ENCODE measurements at regions not wholly inside any gene's neighbourhood (a gene's known extent, or its start where the extent isn't known, plus 50 kb on each side); places are given as distances from the start of the nearest gene placed in this dataset.
"Not testable (repeated sequence)": the region's sequence is repeated elsewhere in the genome, so short reads cannot be mapped to it uniquely, and the experiment has no call there.

DNA sequence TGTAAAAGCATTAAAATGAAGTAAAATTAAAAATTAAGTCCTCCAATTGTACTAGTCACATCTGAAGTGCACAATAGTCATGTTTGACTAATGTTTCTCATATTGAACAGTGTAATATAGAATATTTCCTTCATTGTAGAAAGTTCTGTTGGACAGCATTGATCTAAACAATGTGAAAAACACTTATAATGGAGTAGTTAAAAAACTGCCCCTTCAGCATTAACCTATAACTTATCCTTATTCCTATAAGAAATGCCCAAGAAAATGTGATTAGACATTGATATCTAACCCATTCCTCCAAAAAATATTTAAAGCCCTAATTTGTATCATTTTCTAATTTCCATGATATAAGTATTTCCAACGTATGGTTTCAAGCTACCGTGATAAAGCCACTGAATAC is 210.7 kb downstream of the RASSF9 start:
- no peak overlapping the region for H3K27ac ChIP-seq (ENCODE audit: low read length)

DNA sequence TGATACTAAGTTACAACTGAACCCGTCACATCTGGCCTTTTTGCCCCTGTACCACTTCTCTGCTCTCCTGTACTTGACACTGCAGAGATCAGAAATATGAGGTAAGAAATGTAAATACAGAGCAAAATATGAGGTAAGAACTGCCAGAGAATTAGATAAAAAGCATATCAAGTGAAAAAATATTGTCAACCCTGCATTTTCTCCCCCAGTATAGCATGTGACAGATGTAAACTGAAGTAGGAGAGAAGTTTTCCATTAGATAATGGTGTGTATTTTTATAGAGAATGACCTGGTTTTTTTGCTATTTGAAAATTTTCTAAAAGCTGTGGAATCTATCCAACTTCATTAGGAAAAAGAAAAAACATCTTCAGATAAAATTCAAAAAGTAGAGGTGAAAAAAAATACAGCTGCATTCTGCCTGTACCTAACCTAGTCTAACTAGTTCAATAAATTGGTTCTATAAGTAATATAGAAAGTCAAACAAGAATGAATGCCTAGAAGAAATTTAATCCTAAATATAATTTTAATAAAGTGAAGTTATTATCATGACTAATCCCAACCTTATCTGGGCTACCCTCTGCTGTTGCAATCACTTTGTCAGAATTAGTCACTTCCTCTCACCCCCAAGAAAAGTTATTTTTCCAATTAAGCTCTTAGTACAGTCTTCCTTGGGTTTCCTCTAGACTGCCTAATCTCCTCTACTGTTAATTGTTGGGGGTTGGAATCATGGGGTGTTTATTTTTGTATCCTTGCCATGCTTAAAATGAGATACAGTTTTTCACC is 210.0 kb downstream of the RASSF9 start:
- Histone ChIP-seq H3K36me3 (ENCODE audit: insufficient read depth, low read depth, low read length) (no peaks in the 10 kb centered on the region), H3K4me3 (ENCODE audit: low read length) (no peak overlapping the region), H3K27ac (ENCODE audit: low read length) (no peak overlapping the region), H3K9ac (ENCODE audit: low read depth, low read length) (no peak overlapping the region), H3K27me3 (ENCODE audit: insufficient read depth, low read length) (no peaks in the 10 kb centered on the region), H3K4me1 (ENCODE audit: insufficient read depth, low read length) (no peaks in the 10 kb centered on the region), H3K9me3 (ENCODE audit: insufficient read depth, low read depth, low read length) (no peaks in the 10 kb centered on the region)

More for the DNA sequence above, 210.7 kb downstream of the RASSF9 start:
- no peak overlapping the region for H3K4me3 ChIP-seq (ENCODE audit: low read length)
- H3K4me1 ChIP-seq (ENCODE audit: insufficient read depth, low read length) = no peaks in the 10 kb centered on the region
- no peaks in the 10 kb centered on the region for H3K9me3 ChIP-seq (ENCODE audit: insufficient read depth, low read depth, low read length)
- no peaks in the 10 kb centered on the region for H3K27me3 ChIP-seq (ENCODE audit: insufficient read depth, low read length)
- no peak overlapping the region for H3K9ac ChIP-seq (ENCODE audit: low read depth, low read length)
- H3K36me3 ChIP-seq (ENCODE audit: insufficient read depth, low read depth, low read length) = no peaks in the 10 kb centered on the region

DNA sequence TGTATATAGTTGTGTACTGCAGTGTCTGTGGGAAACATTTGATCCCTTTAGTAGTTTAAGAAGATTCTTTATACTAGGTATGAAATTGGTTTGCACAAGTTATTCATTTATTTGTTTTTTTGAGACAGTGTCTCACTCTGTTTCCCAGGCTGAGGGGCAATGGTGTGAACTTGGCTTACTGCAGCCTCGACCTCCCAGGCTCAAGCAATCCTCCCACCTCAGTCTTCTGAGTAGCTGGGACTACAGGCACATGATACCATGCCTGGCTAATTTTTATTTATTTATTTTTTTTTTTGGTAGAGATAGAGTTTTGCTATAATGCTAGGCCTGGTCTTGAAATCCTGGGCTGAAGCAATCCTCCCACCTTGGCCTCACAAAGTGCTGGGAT is 209.4 kb downstream of the RASSF9 start:
- Histone ChIP-seq H3K4me3 (ENCODE audit: low read length) (no peak overlapping the region), H3K27ac (ENCODE audit: low read length) (no peak overlapping the region)

DNA sequence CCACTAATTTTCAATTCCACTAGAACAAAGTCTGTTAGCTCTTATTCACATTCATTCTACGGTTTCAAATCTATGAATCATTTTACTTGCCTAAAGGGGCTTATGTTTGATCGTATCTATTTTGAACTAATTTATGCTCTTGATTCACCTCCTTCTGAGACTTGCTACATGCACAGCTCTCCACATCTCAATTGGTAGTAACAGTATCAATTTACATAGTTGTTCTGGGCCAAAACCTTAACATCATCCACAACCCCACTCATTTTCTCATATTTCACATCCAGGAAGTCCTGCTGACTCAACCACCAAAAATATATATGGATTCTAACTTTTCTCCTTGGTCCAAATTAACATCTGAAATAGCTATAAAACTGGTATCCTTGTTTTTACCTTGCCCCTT is 208.6 kb downstream of the RASSF9 start:
- no peaks in the 10 kb centered on the region for H3K27me3 ChIP-seq (ENCODE audit: insufficient read depth, low read length)
- H3K36me3 ChIP-seq (ENCODE audit: insufficient read depth, low read depth, low read length) = no peaks in the 10 kb centered on the region
- H3K9me3 ChIP-seq (ENCODE audit: insufficient read depth, low read depth, low read length) = no peaks in the 10 kb centered on the region
- H3K27ac ChIP-seq (ENCODE audit: low read length) = no peak overlapping the region
- no peaks in the 10 kb centered on the region for H3K4me1 ChIP-seq (ENCODE audit: insufficient read depth, low read length)
- H3K4me3 ChIP-seq (ENCODE audit: low read length) = no peak overlapping the region
- no peak overlapping the region for H3K9ac ChIP-seq (ENCODE audit: low read depth, low read length)

More for the DNA sequence above, 209.4 kb downstream of the RASSF9 start:
- Histone ChIP-seq H3K4me1 (ENCODE audit: insufficient read depth, low read length) (no peaks in the 10 kb centered on the region), H3K9ac (ENCODE audit: low read depth, low read length) (no peak overlapping the region), H3K36me3 (ENCODE audit: insufficient read depth, low read depth, low read length) (no peaks in the 10 kb centered on the region), H3K27me3 (ENCODE audit: insufficient read depth, low read length) (no peaks in the 10 kb centered on the region), H3K9me3 (ENCODE audit: insufficient read depth, low read depth, low read length) (no peaks in the 10 kb centered on the region)

DNA sequence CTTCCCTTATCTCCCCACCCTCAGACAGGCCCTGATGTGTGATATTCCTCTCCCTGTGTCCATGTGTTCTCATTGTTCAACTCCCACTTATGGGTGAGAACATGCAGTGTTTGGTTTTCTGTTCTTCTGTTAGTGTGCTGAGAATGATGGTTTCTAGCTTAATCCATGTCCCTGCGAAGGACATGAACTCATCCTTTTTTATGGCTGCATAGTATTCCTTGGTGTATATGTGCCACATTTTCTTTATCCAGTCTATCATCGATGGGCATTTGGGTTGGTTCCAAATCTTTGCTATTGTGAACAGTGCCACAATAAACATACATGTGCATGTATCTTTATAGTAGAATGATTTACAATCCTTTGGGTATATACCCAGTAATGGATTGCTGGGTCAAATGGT is 207.6 kb downstream of the RASSF9 start:
- H3K27ac ChIP-seq (ENCODE audit: low read length); H3K27me3 ChIP-seq (ENCODE audit: insufficient read depth, low read length); H3K36me3 ChIP-seq (ENCODE audit: insufficient read depth, low read depth, low read length); H3K9ac ChIP-seq (ENCODE audit: low read depth, low read length); H3K4me3 ChIP-seq (ENCODE audit: low read length); H3K4me1 ChIP-seq (ENCODE audit: insufficient read depth, low read length); H3K9me3 ChIP-seq (ENCODE audit: insufficient read depth, low read depth, low read length): not testable (repeated sequence)

DNA sequence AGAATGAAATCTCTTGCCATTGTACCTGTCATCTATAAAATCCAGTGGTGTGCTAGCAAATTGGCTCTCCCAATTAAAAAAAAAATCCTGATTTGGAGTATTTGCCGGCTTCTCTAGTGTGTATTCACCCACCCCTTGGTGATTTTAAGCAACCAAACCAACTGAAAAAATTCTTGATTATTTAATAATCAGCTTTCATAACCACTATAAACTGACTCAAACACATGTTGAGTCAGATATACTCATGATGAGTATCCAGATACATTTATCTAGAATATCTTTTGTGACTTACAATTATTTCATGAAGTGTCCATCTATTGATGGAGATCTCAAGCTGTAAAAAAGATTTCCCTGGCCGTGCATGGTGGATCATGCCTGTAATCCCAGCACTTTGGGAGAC is 205.4 kb downstream of the RASSF9 start:
- Histone ChIP-seq H3K9me3 (ENCODE audit: insufficient read depth, low read depth, low read length) (no peaks in the 10 kb centered on the region), H3K27me3 (ENCODE audit: insufficient read depth, low read length) (no peaks in the 10 kb centered on the region), H3K4me1 (ENCODE audit: insufficient read depth, low read length) (no peaks in the 10 kb centered on the region), H3K4me3 (ENCODE audit: low read length) (no peak overlapping the region), H3K9ac (ENCODE audit: low read depth, low read length) (no peak overlapping the region), H3K36me3 (ENCODE audit: insufficient read depth, low read depth, low read length) (no peaks in the 10 kb centered on the region), H3K27ac (ENCODE audit: low read length) (no peak overlapping the region)

DNA sequence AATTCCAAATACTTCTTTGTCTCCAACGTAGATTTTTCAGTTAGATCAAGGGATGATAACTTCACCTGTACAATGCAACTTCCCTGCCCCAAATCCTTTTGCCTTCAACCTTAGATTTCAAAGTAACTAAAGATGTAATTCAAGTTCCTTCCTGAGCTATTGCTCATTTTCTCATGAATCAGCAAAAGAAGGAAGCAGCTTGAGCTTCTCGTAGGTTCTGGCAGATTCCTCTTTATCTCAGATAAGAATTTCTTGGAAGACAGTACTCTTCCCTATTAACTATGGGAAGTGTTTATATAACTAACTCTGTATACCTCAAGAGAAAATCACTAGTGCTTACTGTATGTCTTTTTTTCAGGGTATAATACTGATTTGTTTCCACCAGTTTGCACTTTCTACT is 203.8 kb downstream of the RASSF9 start:
- no peak overlapping the region for H3K4me3 ChIP-seq (ENCODE audit: low read length)
- no peaks in the 10 kb centered on the region for H3K36me3 ChIP-seq (ENCODE audit: insufficient read depth, low read depth, low read length)
- H3K27me3 ChIP-seq (ENCODE audit: insufficient read depth, low read length) = no peaks in the 10 kb centered on the region

DNA sequence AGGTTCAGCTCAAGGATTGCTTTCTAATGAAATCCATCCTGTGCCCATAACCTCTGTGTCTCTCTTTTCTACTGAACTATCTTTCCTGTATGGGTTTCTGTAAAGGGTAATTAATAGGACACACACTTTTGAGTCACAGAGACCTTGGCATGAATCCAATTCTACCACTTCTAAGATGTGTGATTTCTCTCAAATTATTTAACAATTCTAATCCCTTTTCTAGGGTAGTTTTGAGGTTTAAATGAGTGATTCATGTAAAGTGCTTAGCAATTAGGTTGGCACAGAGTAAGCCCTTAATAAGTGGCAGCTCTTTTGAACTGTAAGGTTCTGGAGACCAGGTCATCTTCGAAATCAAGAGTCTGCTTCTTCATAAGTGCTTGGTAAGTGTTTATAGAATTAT is 202.7 kb downstream of the RASSF9 start:
- H3K4me3 ChIP-seq (ENCODE audit: low read length) = no peak overlapping the region
- no peak overlapping the region for H3K9ac ChIP-seq (ENCODE audit: low read depth, low read length)
- no peak overlapping the region for H3K27ac ChIP-seq (ENCODE audit: low read length)
- no peaks in the 10 kb centered on the region for H3K9me3 ChIP-seq (ENCODE audit: insufficient read depth, low read depth, low read length)
- no peaks in the 10 kb centered on the region for H3K36me3 ChIP-seq (ENCODE audit: insufficient read depth, low read depth, low read length)
- no peaks in the 10 kb centered on the region for H3K4me1 ChIP-seq (ENCODE audit: insufficient read depth, low read length)
- H3K27me3 ChIP-seq (ENCODE audit: insufficient read depth, low read length) = no peaks in the 10 kb centered on the region

More for the DNA sequence above, 203.8 kb downstream of the RASSF9 start:
- H3K4me1 ChIP-seq (ENCODE audit: insufficient read depth, low read length) = no peaks in the 10 kb centered on the region
- no peak overlapping the region for H3K9ac ChIP-seq (ENCODE audit: low read depth, low read length)
- no peaks in the 10 kb centered on the region for H3K9me3 ChIP-seq (ENCODE audit: insufficient read depth, low read depth, low read length)
- no peak overlapping the region for H3K27ac ChIP-seq (ENCODE audit: low read length)

DNA sequence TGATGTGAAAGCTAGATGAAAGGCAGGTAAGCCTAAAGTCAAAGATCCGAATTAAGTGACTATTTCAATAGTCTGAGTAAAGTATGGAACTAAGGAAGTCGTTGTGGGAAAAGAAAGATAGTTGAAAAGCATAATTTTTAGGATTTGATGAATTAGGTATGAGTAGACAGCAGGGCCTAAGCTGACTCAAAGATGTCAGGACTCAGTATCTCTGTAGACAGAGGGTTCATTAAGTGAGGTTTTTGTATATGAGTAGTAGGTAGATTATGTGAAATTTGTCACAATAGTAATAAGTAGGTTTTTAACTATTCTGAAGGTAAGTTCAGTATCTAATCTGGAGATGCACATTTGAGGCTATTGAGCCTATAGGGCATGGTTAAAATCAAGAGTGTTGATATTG is 196.4 kb downstream of the RASSF9 start:
- no peaks in the 10 kb centered on the region for H3K36me3 ChIP-seq (ENCODE audit: insufficient read depth, low read depth, low read length)
- H3K9me3 ChIP-seq (ENCODE audit: insufficient read depth, low read depth, low read length) = no peaks in the 10 kb centered on the region
- H3K27me3 ChIP-seq (ENCODE audit: insufficient read depth, low read length) = no peaks in the 10 kb centered on the region
- no peak overlapping the region for H3K4me3 ChIP-seq (ENCODE audit: low read length)
- H3K27ac ChIP-seq (ENCODE audit: low read length) = no peak overlapping the region
- no peak overlapping the region for H3K9ac ChIP-seq (ENCODE audit: low read depth, low read length)
- peaks cover 4% of the 10 kb centered on the region; the same call in 1 of the 2 replicates for H3K4me1 ChIP-seq (ENCODE audit: insufficient read depth, low read length)

DNA sequence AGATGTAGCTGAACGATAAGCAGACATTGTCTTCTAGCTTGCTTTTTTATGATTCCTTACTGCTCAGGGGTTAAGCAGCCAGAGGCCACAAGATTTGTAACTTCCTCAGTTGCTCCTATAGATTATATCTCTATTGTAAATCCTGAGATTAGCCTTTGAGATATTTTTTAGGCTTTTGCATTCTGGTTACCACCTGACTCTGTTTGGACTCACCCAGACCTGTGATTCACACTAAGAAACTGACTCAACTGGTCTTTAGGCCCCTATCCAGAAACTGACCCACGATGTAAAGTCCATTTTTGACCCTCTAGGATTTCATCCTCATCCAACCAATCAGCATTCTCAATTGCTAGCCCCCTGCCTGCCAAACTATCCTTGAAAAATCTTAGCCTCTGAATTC is 194.4 kb downstream of the RASSF9 start:
- H3K9ac ChIP-seq (ENCODE audit: low read depth, low read length) = no peak overlapping the region
- no peak overlapping the region for H3K27ac ChIP-seq (ENCODE audit: low read length)
- H3K4me1 ChIP-seq (ENCODE audit: insufficient read depth, low read length) = peaks cover 4% of the 10 kb centered on the region; the same call in 1 of the 2 replicates
- H3K4me3 ChIP-seq (ENCODE audit: low read length) = no peak overlapping the region
- no peaks in the 10 kb centered on the region for H3K27me3 ChIP-seq (ENCODE audit: insufficient read depth, low read length)
- no peaks in the 10 kb centered on the region for H3K36me3 ChIP-seq (ENCODE audit: insufficient read depth, low read depth, low read length)
- no peaks in the 10 kb centered on the region for H3K9me3 ChIP-seq (ENCODE audit: insufficient read depth, low read depth, low read length)

DNA sequence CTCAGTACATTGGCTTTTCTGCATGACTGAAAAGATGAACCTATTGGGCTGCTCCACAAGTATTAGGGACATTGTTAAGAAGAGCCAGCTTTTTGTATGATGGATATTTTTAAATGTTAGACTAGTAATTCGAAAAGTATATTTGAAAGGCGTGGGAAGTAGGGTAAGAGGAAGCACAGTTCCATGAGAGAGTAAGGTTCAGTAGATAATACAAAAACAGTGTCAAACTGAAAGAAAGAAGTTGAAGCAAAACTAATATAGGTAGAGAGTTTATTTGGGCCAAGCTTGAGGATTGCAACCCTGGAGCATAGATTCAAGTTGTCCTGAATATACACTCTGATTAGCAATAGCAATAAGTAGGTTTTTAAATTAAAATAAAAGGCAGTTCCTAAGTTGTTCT is 193.9 kb downstream of the RASSF9 start:
- no peaks in the 10 kb centered on the region for H3K27me3 ChIP-seq (ENCODE audit: insufficient read depth, low read length)
- no peak overlapping the region for H3K4me3 ChIP-seq (ENCODE audit: low read length)
- peaks cover 4% of the 10 kb centered on the region; the same call in 1 of the 2 replicates for H3K4me1 ChIP-seq (ENCODE audit: insufficient read depth, low read length)
- no peak overlapping the region for H3K27ac ChIP-seq (ENCODE audit: low read length)
- no peak overlapping the region for H3K9ac ChIP-seq (ENCODE audit: low read depth, low read length)
- no peaks in the 10 kb centered on the region for H3K36me3 ChIP-seq (ENCODE audit: insufficient read depth, low read depth, low read length)
- H3K9me3 ChIP-seq (ENCODE audit: insufficient read depth, low read depth, low read length) = no peaks in the 10 kb centered on the region

DNA sequence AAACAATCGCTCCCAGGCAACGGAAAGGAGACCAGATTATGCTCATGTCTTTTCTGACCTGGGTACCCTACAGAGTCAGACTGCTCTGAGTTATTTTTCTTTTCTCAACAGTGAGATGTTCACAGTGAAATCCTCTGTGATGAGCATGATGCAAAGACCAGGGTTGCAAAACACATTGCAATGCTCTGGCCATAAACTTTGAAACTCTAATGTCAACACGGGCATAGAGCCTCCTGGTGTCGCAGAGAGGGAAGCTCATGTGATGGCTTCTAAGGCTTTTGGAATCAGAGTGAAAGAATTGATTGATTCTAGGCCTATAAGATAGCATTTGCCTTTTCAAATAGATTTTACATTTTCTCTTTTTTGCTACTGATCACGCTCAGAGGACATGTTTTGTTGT is 193.4 kb downstream of the RASSF9 start:
- Histone ChIP-seq H3K4me1 (ENCODE audit: insufficient read depth, low read length) (peaks cover 4% of the 10 kb centered on the region; the same call in 1 of the 2 replicates), H3K9me3 (ENCODE audit: insufficient read depth, low read depth, low read length) (no peaks in the 10 kb centered on the region), H3K27me3 (ENCODE audit: insufficient read depth, low read length) (no peaks in the 10 kb centered on the region), H3K9ac (ENCODE audit: low read depth, low read length) (no peak overlapping the region), H3K4me3 (ENCODE audit: low read length) (no peak overlapping the region), H3K27ac (ENCODE audit: low read length) (no peak overlapping the region), H3K36me3 (ENCODE audit: insufficient read depth, low read depth, low read length) (no peaks in the 10 kb centered on the region)

Measured in iPS-20b (cell line).